H9 (cell line): ENCODE measurements at regions not wholly inside any gene's neighbourhood (a gene's known extent, or its start where the extent isn't known, plus 50 kb on each side); places are given as distances from the start of the nearest gene placed in this dataset.

Source experiments
- DNase-seq: peaks from one replicate; pipeline ENCODE4 v3.0.0-alpha.2; 2017
- H2AFZ ChIP-seq: one replicate; pipeline ENCODE4 v1.6.1; 2013; ENCODE audit warnings: mild to moderate bottlenecking, low read length, control low read depth, moderate library complexity
- H2AK5ac ChIP-seq: 2 replicates; pipeline ENCODE4 v1.6.1; 2013; ENCODE audit warnings: low read length, control low read depth, mixed read lengths; ENCODE audit not compliant: insufficient read length
- H2BK120ac ChIP-seq: one replicate; pipeline ENCODE4 v1.6.1; 2013; ENCODE audit warnings: low read depth, mild to moderate bottlenecking, low read length, control low read depth, inconsistent platforms; ENCODE audit not compliant: poor library complexity, severe bottlenecking
- H2BK12ac ChIP-seq: 2 replicates; pipeline ENCODE4 v1.6.1; 2013; ENCODE audit warnings: low read length, control low read depth, mixed read lengths, low read depth; ENCODE audit not compliant: insufficient read length
- H2BK15ac ChIP-seq: 2 replicates; pipeline ENCODE4 v1.6.1; 2013; ENCODE audit warnings: low read depth, low read length, control low read depth
- H2BK20ac ChIP-seq: one replicate; pipeline ENCODE4 v1.6.1; 2013; ENCODE audit warnings: low read depth, mild to moderate bottlenecking, low read length, control low read depth, inconsistent platforms; ENCODE audit not compliant: poor library complexity, severe bottlenecking
- H2BK5ac ChIP-seq: 2 replicates; pipeline ENCODE4 v1.6.1; 2013; ENCODE audit warnings: low read length, control low read depth, mixed read lengths; ENCODE audit not compliant: insufficient read length
- H3K14ac ChIP-seq: 2 replicates; pipeline ENCODE4 v1.6.1; 2013; ENCODE audit warnings: low read length, control low read depth; ENCODE audit not compliant: insufficient read depth
- H3K18ac ChIP-seq: 2 replicates; pipeline ENCODE4 v1.6.1; 2013; ENCODE audit warnings: low read depth, mild to moderate bottlenecking, mixed read lengths, low read length, control low read depth; ENCODE audit not compliant: insufficient read length
- H3K23ac ChIP-seq: 2 replicates; pipeline ENCODE4 v1.6.1; 2013; ENCODE audit warnings: low read length, control low read depth, mixed read lengths, low read depth; ENCODE audit not compliant: insufficient read length
- H3K23me2 ChIP-seq: 2 replicates; pipeline ENCODE4 v1.6.1; 2013; ENCODE audit warnings: low read depth, mild to moderate bottlenecking, mixed read lengths, low read length, control low read depth; ENCODE audit not compliant: insufficient read length, poor library complexity, severe bottlenecking
- H3K27ac ChIP-seq: 2 replicates; pipeline ENCODE4 v1.5.1; 2013; ENCODE audit warnings: low read length, control low read depth, mixed read lengths, low read depth; ENCODE audit not compliant: insufficient read length
- H3K27me3 ChIP-seq: 2 replicates; pipeline ENCODE4 v1.6.1; 2013; ENCODE audit warnings: low read length, control low read depth, inconsistent platforms; ENCODE audit not compliant: insufficient read depth
- H3K4ac ChIP-seq: 2 replicates; pipeline ENCODE4 v1.6.1; 2013; ENCODE audit warnings: low read depth, mild to moderate bottlenecking, control low read depth, inconsistent platforms, low read length, moderate library complexity
- H3K4me1 ChIP-seq: 2 replicates; pipeline ENCODE4 v1.6.1; 2013; ENCODE audit warnings: low read length, control low read depth, inconsistent platforms; ENCODE audit not compliant: insufficient read depth
- H3K4me2 ChIP-seq: 2 replicates; pipeline ENCODE4 v1.6.1; 2013; ENCODE audit warnings: low read length, control low read depth, mixed read lengths; ENCODE audit not compliant: insufficient read length, insufficient read depth
- H3K56ac ChIP-seq: 2 replicates; pipeline ENCODE4 v1.6.1; 2013; ENCODE audit warnings: low read depth, mild to moderate bottlenecking, mixed read lengths, low read length, control low read depth; ENCODE audit not compliant: insufficient read length
- H3K79me1 ChIP-seq: 2 replicates; pipeline ENCODE4 v1.6.1; 2013; ENCODE audit warnings: low read depth, mild to moderate bottlenecking, moderate library complexity, low read length, control low read depth, inconsistent platforms; ENCODE audit not compliant: insufficient read depth, poor library complexity, severe bottlenecking
- H3K79me2 ChIP-seq: 2 replicates; pipeline ENCODE4 v1.6.1; 2013; ENCODE audit warnings: low read length, control low read depth, inconsistent platforms; ENCODE audit not compliant: insufficient read depth
- H3K9ac ChIP-seq: 2 replicates; pipeline ENCODE4 v1.6.1; 2013; ENCODE audit warnings: low read length, control low read depth, mixed read lengths; ENCODE audit not compliant: insufficient read length; ENCODE audit errors: extremely low read depth
- H3K9me3 ChIP-seq: one replicate; pipeline ENCODE4 v1.6.1; 2013; ENCODE audit warnings: low read depth, low read length, inconsistent platforms; ENCODE audit not compliant: control insufficient read depth
- H3T11ph ChIP-seq: one replicate; pipeline ENCODE4 v1.6.1; 2013; ENCODE audit warnings: mild to moderate bottlenecking, low read length, control low read depth, inconsistent platforms
- H4K20me1 ChIP-seq: one replicate; pipeline ENCODE4 v1.6.1; 2013; ENCODE audit not compliant: control insufficient read depth, insufficient read length, insufficient read depth
- H4K5ac ChIP-seq: 2 replicates; pipeline ENCODE4 v1.6.1; 2013; ENCODE audit warnings: low read depth, mild to moderate bottlenecking, mixed read lengths, low read length, control low read depth; ENCODE audit not compliant: insufficient read length
- H4K8ac ChIP-seq: replicated peaks from 2 replicates; pipeline ENCODE4 v1.6.1; 2013; ENCODE audit warnings: low read length, control low read depth, mixed read lengths, low read depth; ENCODE audit not compliant: insufficient read length
- H4K91ac ChIP-seq: 2 replicates; pipeline ENCODE4 v1.6.1; 2013; ENCODE audit warnings: low read depth, mild to moderate bottlenecking, moderate library complexity, mixed read lengths, low read length, control low read depth; ENCODE audit not compliant: insufficient read length
- H3K27ac Mint-ChIP-seq, 3 experiments: 2 replicates in 2 of 3; 3 replicates in 1 of 3; pipeline ENCODE4 v1.8.0; 2020 to 2021; ENCODE audit warnings: mixed read lengths in 3 of 3, mild to moderate bottlenecking in 1 of 3, moderate library complexity in 1 of 3
- H3K27me3 Mint-ChIP-seq: 2 replicates; pipeline ENCODE4 v1.8.0; 2021; ENCODE audit warnings: low read depth, mild to moderate bottlenecking, moderate library complexity, mixed read lengths
- H3K36me3 Mint-ChIP-seq, 3 experiments: 2 replicates in 2 of 3; 3 replicates in 1 of 3; pipeline ENCODE4 v1.8.0; 2020 to 2021; ENCODE audit warnings: low read depth in 3 of 3, mixed read lengths in 3 of 3; ENCODE audit not compliant: insufficient read depth in 1 of 3
- H3K4me1 Mint-ChIP-seq, 2 experiments: 2 replicates each; pipeline ENCODE4 v1.8.0; 2020; ENCODE audit warnings: mixed read lengths in 2 of 2
- H3K4me3 Mint-ChIP-seq, 2 experiments: 2 replicates in 1 of 2; 3 replicates in 1 of 2; pipeline ENCODE4 v1.8.0; 2020 to 2021; ENCODE audit warnings: mild to moderate bottlenecking in 2 of 2, mixed read lengths in 2 of 2, moderate library complexity in 1 of 2
- H3K9me3 Mint-ChIP-seq, 2 experiments: 2 replicates in 1 of 2; 3 replicates in 1 of 2; pipeline ENCODE4 v1.8.0; 2020; ENCODE audit warnings: mild to moderate bottlenecking in 2 of 2, mixed read lengths in 2 of 2, moderate library complexity in 1 of 2
- WGBS: extraction: QIAGEN DNeasy Blood & Tissue Kit; methylation state at CpG from one replicate; pipeline ENCODE4 v1.1.7; 2013; ENCODE audit warnings: missing lambda C conversion rate, low lambda C conversion rate, mixed read lengths; ENCODE audit not compliant: insufficient read length; ENCODE audit errors: extremely low coverage; 5-methylcytosine and 5-hydroxymethylcytosine counted together
- TF ChIP-seq, protein P1 (sequence below): fragments of 200-600 bp; sonication (generic); conservative IDR thresholded peaks from 3 replicates; pipeline ENCODE4 v1.8.0; 2021; ENCODE audit warnings: antibody characterized with exemption, mild to moderate bottlenecking

DNA sequence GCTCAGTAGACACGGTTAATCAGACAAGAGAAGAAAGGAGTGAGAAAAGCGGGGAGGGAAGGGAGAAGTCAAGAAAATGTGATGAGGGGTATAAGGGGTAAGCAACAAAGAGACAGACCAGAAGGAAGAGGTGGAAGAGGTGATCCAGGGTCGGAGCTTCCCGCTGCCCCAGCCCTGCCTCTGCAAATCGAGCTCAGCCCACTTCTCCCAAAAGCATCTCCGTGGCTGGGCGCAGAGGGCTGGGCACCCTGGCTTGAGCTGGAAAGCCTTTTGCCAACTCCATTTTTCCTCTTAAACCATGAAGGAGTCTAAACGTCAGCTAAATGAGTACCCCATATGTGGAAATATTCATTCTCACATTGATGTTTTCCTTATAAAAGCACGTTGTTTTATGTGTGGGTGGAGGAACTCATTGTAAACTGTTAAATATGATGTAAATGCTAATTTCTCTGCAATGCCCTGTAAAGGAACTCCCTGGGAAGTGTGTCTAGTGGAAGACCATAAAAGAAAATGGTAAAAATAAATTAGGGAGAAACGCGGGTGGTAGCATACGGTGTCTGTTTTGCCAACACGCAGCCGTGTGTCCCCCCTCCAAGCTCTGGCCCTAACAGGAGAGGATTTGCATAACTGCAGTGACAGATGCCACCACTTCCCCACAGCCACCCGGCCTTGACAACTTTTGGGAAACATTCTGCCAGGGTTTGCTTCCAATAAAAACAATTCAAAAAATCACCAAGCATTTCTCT lies 55.2 kb upstream of the MAFB start:
- Histone ChIP-seq H3K23me2 (no peaks in the 10 kb centered on the region), H4K8ac (no peak overlapping the region), H3K27me3 (no peaks in the 10 kb centered on the region), H3K14ac (no peak overlapping the region), H3K79me1 (no peaks in the 10 kb centered on the region), H3T11ph (no peak overlapping the region), H2AK5ac (no peak overlapping the region), H4K5ac (no peak overlapping the region), H3K18ac (no peak overlapping the region), H3K4me2 (no peak overlapping the region), H4K91ac (no peak overlapping the region), H2BK5ac (no peak overlapping the region), H4K20me1 (no peaks in the 10 kb centered on the region), H3K9me3 (no peaks in the 10 kb centered on the region), H3K23ac (no peak overlapping the region), H2AFZ (no peak overlapping the region), H3K9ac (no peak overlapping the region), H2BK15ac (no peak overlapping the region), H2BK120ac (no peak overlapping the region), H3K79me2 (no peaks in the 10 kb centered on the region), H3K4me1 (no peaks in the 10 kb centered on the region), H2BK20ac (no peak overlapping the region), H2BK12ac (no peak overlapping the region), H3K4ac (no peak overlapping the region), H3K56ac (no peak overlapping the region), H3K27ac (no peak overlapping the region)
- Mint-ChIP-seq H3K9me3 (no peaks in the 10 kb centered on the region), H3K27ac (peak overlapping the region in 1 of 3 experiments; percentile 48; a peak in 1 of 7 replicates), H3K4me1 (peaks cover 3% of the 10 kb centered on the region in 2 experiments; a peak in 3 of 4 replicates), H3K36me3 (no peaks in the 10 kb centered on the region), H3K4me3 (no peak overlapping the region), H3K27me3 (peaks cover 6% of the 10 kb centered on the region)
- TF ChIP-seq, protein P1, sequence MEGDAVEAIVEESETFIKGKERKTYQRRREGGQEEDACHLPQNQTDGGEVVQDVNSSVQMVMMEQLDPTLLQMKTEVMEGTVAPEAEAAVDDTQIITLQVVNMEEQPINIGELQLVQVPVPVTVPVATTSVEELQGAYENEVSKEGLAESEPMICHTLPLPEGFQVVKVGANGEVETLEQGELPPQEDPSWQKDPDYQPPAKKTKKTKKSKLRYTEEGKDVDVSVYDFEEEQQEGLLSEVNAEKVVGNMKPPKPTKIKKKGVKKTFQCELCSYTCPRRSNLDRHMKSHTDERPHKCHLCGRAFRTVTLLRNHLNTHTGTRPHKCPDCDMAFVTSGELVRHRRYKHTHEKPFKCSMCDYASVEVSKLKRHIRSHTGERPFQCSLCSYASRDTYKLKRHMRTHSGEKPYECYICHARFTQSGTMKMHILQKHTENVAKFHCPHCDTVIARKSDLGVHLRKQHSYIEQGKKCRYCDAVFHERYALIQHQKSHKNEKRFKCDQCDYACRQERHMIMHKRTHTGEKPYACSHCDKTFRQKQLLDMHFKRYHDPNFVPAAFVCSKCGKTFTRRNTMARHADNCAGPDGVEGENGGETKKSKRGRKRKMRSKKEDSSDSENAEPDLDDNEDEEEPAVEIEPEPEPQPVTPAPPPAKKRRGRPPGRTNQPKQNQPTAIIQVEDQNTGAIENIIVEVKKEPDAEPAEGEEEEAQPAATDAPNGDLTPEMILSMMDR, result no peak
- no peak for DNase-seq
- WGBS, result no CpG with 5 or more reads among the region's 15 CpGs
